ENCODE measurements at regions not wholly inside any gene's neighbourhood (a gene's known extent, or its start where the extent isn't known, plus 50 kb on each side); places are given as distances from the start of the nearest gene placed in this dataset.

- no peak for DNase-seq (ENCODE audit: low read depth)
- H3K36me3 ChIP-seq (ENCODE audit: control insufficient read depth, insufficient read depth, low read length) = no peaks in the 10 kb centered on the region
- H3K4me3 ChIP-seq (ENCODE audit: low read depth, low read length) = no peak overlapping the region
- TF ChIP-seq CTCF (IDR thresholded peaks at IDR 0.05; ENCODE audit: insufficient read depth, low read length, poor library complexity, severe bottlenecking) = no peak
- H3K27me3 ChIP-seq (ENCODE audit: control insufficient read depth, insufficient read depth, low read length) = no peaks in the 10 kb centered on the region
Observed at GRCh38 chr1:111556325-111557037, 53.0 kb upstream of the ADORA3 start.

- no peaks in the 10 kb centered on the region for H3K27me3 ChIP-seq (ENCODE audit: control insufficient read depth, insufficient read depth, low read length)
- no peak for DNase-seq (ENCODE audit: low read depth)
- H3K4me3 ChIP-seq (ENCODE audit: low read depth, low read length) = no peak overlapping the region
- TF ChIP-seq CTCF (IDR thresholded peaks at IDR 0.05; ENCODE audit: insufficient read depth, low read length, poor library complexity, severe bottlenecking) = no peak
- no peaks in the 10 kb centered on the region for H3K36me3 ChIP-seq (ENCODE audit: control insufficient read depth, insufficient read depth, low read length)
Observed at GRCh38 chr1:111559736-111560279, 56.4 kb upstream of the ADORA3 start.

GRCh38 chr1:111561328-111561727 lies 57.9 kb upstream of the ADORA3 start:
- Histone ChIP-seq H3K4me3 (ENCODE audit: low read depth, low read length) (no peak overlapping the region), H3K36me3 (ENCODE audit: control insufficient read depth, insufficient read depth, low read length) (no peaks in the 10 kb centered on the region), H3K27me3 (ENCODE audit: control insufficient read depth, insufficient read depth, low read length) (no peaks in the 10 kb centered on the region)
- DNase-seq (ENCODE audit: low read depth) = no peak
- TF ChIP-seq CTCF (IDR thresholded peaks at IDR 0.05; ENCODE audit: insufficient read depth, low read length, poor library complexity, severe bottlenecking) = no peak

GRCh38 chr1:111563619-111564018 lies 56.0 kb upstream of the RAP1A start:
- Histone ChIP-seq H3K4me3 (ENCODE audit: low read depth, low read length) (no peak overlapping the region), H3K27me3 (ENCODE audit: control insufficient read depth, insufficient read depth, low read length) (no peaks in the 10 kb centered on the region), H3K36me3 (ENCODE audit: control insufficient read depth, insufficient read depth, low read length) (no peaks in the 10 kb centered on the region)
- no peak for TF ChIP-seq CTCF (IDR thresholded peaks at IDR 0.05; ENCODE audit: insufficient read depth, low read length, poor library complexity, severe bottlenecking)
- peak; percentile 58 for DNase-seq (ENCODE audit: low read depth)

GRCh38 chr1:111565079-111565478 lies 54.5 kb upstream of the RAP1A start:
- Histone ChIP-seq H3K36me3 (ENCODE audit: control insufficient read depth, insufficient read depth, low read length) (no peaks in the 10 kb centered on the region), H3K27me3 (ENCODE audit: control insufficient read depth, insufficient read depth, low read length) (no peaks in the 10 kb centered on the region), H3K4me3 (ENCODE audit: low read depth, low read length) (no peak overlapping the region)
- DNase-seq (ENCODE audit: low read depth) = no peak
- TF ChIP-seq CTCF (IDR thresholded peaks at IDR 0.05; ENCODE audit: insufficient read depth, low read length, poor library complexity, severe bottlenecking) = no peak

GRCh38 chr1:111565968-111566367 lies 53.6 kb upstream of the RAP1A start:
- no peak for DNase-seq (ENCODE audit: low read depth)
- TF ChIP-seq CTCF (IDR thresholded peaks at IDR 0.05; ENCODE audit: insufficient read depth, low read length, poor library complexity, severe bottlenecking) = no peak
- H3K4me3 ChIP-seq (ENCODE audit: low read depth, low read length) = no peak overlapping the region
- H3K27me3 ChIP-seq (ENCODE audit: control insufficient read depth, insufficient read depth, low read length) = no peaks in the 10 kb centered on the region
- H3K36me3 ChIP-seq (ENCODE audit: control insufficient read depth, insufficient read depth, low read length) = no peaks in the 10 kb centered on the region

Measured in kidney epithelial cell (primary cell).